ENCODE measurements at regions not wholly inside any gene's neighbourhood (a gene's known extent, or its start where the extent isn't known, plus 50 kb on each side); places are given as distances from the start of the nearest gene placed in this dataset.

DNA sequence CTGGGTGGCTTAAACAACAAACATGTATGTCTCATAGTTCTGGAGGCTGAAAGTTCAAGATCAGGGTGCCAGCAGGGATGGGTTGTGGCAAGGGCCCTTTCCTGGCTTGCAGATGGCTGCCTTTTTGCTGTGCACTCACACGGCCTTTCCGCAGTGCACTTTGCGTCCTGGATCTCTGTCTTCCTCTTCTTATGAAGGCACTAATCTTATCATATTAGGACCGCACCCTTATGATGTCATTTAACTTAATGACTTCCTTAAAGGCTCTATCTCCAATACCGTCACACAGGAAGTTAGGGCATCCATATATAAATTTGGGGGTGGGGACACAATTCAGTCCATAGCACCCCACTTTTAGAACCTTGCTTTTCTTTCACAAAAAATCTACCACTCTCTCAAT, 255.2 kb downstream of the SNX13 start (continued):
- no peak for TF ChIP-seq REST (IDR thresholded peaks at IDR 0.05; ENCODE audit: low read depth)
- TF ChIP-seq ELF1 (IDR thresholded peaks at IDR 0.05; ENCODE audit: borderline replicate concordance, low read depth), result no peak
- no peak for TF ChIP-seq JUND (IDR thresholded peaks at IDR 0.05)
- TF ChIP-seq ZBTB33 (IDR thresholded peaks at IDR 0.05; ENCODE audit: extremely low read depth, insufficient replicate concordance, low read length), result no peak
- no peak for TF ChIP-seq SRF (IDR thresholded peaks at IDR 0.05; ENCODE audit: low read depth)
- TF ChIP-seq CEBPB (IDR thresholded peaks at IDR 0.05; ENCODE audit: low read depth), result no peak
- no peak for TF ChIP-seq RAD21 (IDR thresholded peaks at IDR 0.05; ENCODE audit: low read depth)
- TF ChIP-seq FOSL1 (IDR thresholded peaks at IDR 0.05; ENCODE audit: low read depth), result no peak

DNA sequence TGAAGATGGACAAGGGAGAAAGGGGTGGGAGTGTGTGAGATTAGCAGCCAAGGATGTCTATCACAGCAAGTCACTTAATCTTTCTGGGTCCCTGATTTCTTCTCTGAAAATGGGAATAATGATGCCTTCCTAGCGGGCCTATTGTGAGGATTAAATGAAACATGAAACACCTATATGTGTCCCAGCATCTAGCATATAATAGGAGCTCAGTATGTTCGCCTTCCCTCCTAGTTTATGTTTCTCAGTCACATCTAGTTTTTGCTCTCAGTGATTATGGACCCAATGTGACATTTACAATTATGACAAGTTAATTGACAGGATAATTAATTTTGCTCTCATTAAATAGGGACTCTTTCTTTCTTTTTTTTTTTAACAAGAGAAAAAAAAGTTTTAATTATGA, 252.9 kb downstream of the SNX13 start:
- Histone ChIP-seq H3K36me3 (ENCODE audit: control insufficient read depth in 1 of 2, insufficient read depth in 2 of 2, low read length in 2 of 2) (no peaks in the 10 kb centered on the region), H3K27me3 (ENCODE audit: insufficient read depth, low read length) (no peaks in the 10 kb centered on the region), H3K4me2 (ENCODE audit: low read length) (no peak overlapping the region), H3K4me3 (replicated peaks in 1 of 2; ENCODE audit: low read depth in 1 of 2, low read length in 2 of 2) (no peak overlapping the region), H3K9me2 (ENCODE audit: insufficient read depth) (peaks cover 2% of the 10 kb centered on the region; the same call in 1 of the 2 replicates), H3K4me1 (ENCODE audit: control insufficient read depth in 1 of 2, insufficient read depth in 2 of 2, low read length in 2 of 2) (no peaks in the 10 kb centered on the region), H3K9ac (ENCODE audit: low read length) (no peak overlapping the region), H3K79me2 (ENCODE audit: insufficient read depth, low read length) (no peaks in the 10 kb centered on the region), H3K27ac (ENCODE audit: low read depth, low read length) (no peak overlapping the region), H3K9me3 (ENCODE audit: control insufficient read depth in 1 of 2, insufficient read depth in 1 of 2, low read depth in 1 of 2, low read length in 2 of 2) (no peaks in the 10 kb centered on the region), H4K20me1 (ENCODE audit: insufficient read depth) (no peaks in the 10 kb centered on the region), H2AFZ (ENCODE audit: low read depth, low read length, poor library complexity, severe bottlenecking) (no peak overlapping the region)
- ChIA-PET POLR2A (no interaction called here), RAD21 (ENCODE audit: low non-redundant PET in 1 of 2, low total read pairs in 2 of 2, uncharacterized antibody in 2 of 2, unreplicated experiment in 2 of 2) (no interaction called here), CTCF (no interaction called here)
- no peak for ATAC-seq
- BruUV-seq (replicated peaks), result no TSS peak
- no peak for DNase-seq (ENCODE audit: low read depth, low spot score)
- intact Hi-C loops (cut with micrococcal nuclease), result loop anchor here (10.0 kb wide), 1 partner anchor 1987 kb away; no protein-coding TSS in a partner anchor
- TF ChIP-seq EZH2 (IDR thresholded peaks at IDR 0.05) (no peak), MAX (IDR thresholded peaks at IDR 0.05) (no peak), FOSL1 (IDR thresholded peaks at IDR 0.05; ENCODE audit: low read depth) (no peak), POLR2AphosphoS5 (IDR thresholded peaks at IDR 0.05; ENCODE audit: low read depth, low read length) (no peak), RAD21 (IDR thresholded peaks at IDR 0.05; ENCODE audit: low read depth) (no peak), CBX3 (IDR thresholded peaks at IDR 0.05; ENCODE audit: low read depth) (no peak), EZH2phosphoT487 (IDR thresholded peaks at IDR 0.05; ENCODE audit: borderline replicate concordance) (no peak), REST (IDR thresholded peaks at IDR 0.05; ENCODE audit: low read depth) (no peak), ZNF274 (IDR thresholded peaks at IDR 0.05; ENCODE audit: low read depth, low read length) (no peak), ELF1 (IDR thresholded peaks at IDR 0.05; ENCODE audit: borderline replicate concordance, low read depth) (no peak), POLR2A (IDR thresholded peaks at IDR 0.05; ENCODE audit: borderline replicate concordance, extremely low read depth, insufficient read depth, insufficient read length) (no peak), ZFX (IDR thresholded peaks at IDR 0.05) (no peak), JUND (IDR thresholded peaks at IDR 0.05) (no peak), YY1 (IDR thresholded peaks at IDR 0.05; ENCODE audit: extremely low read depth, insufficient replicate concordance, low read depth, low read length) (no peak), CEBPB (IDR thresholded peaks at IDR 0.05; ENCODE audit: low read depth) (no peak)
